LHCN-M2 (cell line): ENCODE measurements at regions not wholly inside any gene's neighbourhood (a gene's known extent, or its start where the extent isn't known, plus 50 kb on each side); places are given as distances from the start of the nearest gene placed in this dataset.
"Not testable (repeated sequence)": the region's sequence is repeated elsewhere in the genome, so short reads cannot be mapped to it uniquely, and the experiment has no call there.

Source experiments
- DNase-seq: peaks from one replicate; pipeline ENCODE4 v3.0.0-alpha.2; 2012; ENCODE audit warnings: low read depth

DNA sequence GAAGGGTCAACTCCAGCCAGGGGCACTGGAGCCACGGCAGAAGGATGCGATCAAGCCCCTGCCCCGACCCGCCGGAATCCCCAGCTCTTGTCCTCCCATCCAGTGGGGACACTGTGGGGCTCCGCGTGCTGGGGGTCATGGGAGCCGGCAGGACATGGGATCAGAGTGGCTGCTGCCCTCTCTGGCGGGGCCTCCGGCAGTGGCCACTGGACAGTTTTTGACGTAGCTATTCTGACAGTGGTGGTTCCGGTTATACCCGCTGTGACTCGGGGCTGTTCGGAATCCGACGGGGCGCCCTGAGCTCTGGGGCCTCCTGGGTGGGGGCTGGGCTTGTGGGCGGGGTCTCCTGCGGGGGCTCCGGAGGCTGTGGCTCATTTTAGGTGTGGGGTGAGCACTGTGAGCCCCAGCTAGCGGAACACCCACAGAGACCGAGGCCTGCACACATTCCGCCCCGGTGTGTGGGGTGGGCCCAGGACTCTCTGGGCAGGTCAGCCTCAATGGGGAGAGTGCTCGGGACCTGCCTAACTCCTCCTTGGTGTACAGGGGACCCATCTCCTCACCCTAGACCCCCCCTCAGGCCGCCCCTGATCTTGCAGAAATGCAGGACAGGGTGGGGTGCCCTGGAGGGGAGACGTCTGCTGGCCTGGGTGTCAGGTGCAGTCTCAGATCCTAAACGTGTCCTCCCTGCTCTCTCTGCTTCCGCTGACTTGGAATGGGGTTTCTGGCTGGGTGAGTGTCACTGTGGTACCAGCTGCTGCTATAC is 374.2 kb downstream of the TMEM121 start:
- DNase-seq, result no peak

DNA sequence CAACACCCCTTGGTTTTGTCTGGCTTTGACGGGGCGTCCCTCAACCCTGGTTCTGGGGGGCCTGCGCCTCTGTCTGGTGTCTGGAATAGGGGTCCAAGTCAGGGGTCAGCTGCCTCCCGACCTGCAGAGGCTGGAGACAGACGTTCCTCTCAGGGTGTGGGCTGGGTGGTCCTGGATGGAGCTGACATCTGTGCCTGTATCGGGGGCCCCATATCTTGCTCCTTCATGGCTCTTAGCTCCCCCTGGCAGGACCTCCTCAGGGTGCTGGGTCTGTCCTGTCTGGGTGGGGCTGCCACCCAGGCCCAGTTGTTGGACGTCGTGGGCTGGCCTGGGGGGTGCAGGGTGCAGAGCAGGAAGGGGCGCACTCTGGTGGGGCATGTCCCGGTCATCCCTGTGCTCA is 374.8 kb downstream of the TMEM121 start:
- DNase-seq, result no peak

GRCh38 chr14:105902131-105902898 is 375.9 kb downstream of the TMEM121 start:
- DNase-seq, result no peak

GRCh38 chr14:105902899-105903165 is 376.4 kb downstream of the TMEM121 start:
- DNase-seq, result not testable (repeated sequence)

GRCh38 chr14:105903971-105904370 is 377.6 kb downstream of the TMEM121 start:
- DNase-seq, result no peak

- DNase-seq, result no peak
Observed at GRCh38 chr14:105904379-105904778, 378.0 kb downstream of the TMEM121 start.

- DNase-seq, result no peak
Observed at GRCh38 chr14:105905456-105905855, 379.1 kb downstream of the TMEM121 start.

GRCh38 chr14:105907276-105907675 is 380.9 kb downstream of the TMEM121 start:
- DNase-seq, result no peak

GRCh38 chr14:105908006-105908405 is 381.6 kb downstream of the TMEM121 start:
- DNase-seq, result no peak

GRCh38 chr14:105908481-105908911 is 382.1 kb downstream of the TMEM121 start:
- DNase-seq, result no peak

DNA sequence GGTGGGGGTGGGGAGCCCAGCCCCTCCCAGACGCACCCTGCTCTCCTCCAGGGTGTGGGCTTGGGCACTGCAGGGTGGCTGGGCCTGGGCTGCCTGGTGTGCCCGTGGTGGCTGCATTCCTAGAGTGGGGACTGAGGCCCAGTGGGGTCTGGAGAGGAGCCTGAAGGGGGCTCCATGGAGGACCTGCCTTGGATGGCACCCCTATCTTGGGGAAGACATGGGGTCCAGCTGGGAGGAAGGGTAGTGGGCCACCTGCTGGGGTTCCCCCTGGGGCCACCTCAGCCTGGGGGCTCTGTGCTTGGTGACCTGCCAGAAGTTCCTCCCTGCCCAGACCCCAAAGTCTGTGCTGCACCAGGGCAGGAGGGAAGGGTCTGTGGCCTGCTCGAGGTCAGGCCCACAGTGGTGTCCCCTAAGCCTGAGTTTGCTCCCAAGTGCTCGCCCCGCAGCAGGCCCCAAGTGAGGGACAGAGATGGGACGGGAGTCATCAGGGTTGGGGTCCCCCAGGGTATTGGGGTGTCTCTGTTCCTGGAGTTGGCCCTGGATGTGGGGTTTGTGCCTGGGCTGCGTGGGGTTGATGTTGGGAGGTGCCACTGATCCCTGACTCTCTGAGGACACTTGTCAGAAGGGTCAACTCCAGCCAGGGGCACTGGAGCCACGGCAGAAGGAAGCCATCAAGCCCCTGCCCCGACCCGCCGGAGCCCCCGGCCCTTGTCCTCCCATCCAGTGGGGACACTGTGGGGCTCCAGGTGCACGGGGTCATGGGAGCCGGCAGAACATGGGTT is 382.9 kb downstream of the TMEM121 start:
- DNase-seq, result no peak

GRCh38 chr14:105909828-105910120 is 383.4 kb downstream of the TMEM121 start:
- not testable (repeated sequence) for DNase-seq

DNA sequence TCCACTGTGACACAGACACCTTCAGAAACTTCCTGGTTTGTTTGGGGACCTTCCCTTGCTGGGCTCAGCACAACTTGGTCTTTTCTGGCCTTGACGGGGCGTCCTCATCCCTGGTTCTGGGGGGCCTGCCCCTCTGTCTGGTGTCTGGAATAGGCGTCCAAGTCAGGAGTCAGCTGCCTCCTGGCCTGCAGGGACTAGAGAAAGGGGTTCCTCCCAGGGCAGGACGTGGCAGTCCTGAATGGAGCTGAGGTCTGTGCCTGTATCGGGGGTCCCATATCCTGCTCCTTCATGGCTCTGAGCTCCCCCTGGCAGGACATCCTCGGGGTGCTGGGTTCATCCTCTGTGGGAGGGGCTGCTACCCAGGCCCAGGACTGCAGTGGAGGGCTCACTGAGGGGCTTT is 384.0 kb downstream of the TMEM121 start:
- DNase-seq, result no peak

DNA sequence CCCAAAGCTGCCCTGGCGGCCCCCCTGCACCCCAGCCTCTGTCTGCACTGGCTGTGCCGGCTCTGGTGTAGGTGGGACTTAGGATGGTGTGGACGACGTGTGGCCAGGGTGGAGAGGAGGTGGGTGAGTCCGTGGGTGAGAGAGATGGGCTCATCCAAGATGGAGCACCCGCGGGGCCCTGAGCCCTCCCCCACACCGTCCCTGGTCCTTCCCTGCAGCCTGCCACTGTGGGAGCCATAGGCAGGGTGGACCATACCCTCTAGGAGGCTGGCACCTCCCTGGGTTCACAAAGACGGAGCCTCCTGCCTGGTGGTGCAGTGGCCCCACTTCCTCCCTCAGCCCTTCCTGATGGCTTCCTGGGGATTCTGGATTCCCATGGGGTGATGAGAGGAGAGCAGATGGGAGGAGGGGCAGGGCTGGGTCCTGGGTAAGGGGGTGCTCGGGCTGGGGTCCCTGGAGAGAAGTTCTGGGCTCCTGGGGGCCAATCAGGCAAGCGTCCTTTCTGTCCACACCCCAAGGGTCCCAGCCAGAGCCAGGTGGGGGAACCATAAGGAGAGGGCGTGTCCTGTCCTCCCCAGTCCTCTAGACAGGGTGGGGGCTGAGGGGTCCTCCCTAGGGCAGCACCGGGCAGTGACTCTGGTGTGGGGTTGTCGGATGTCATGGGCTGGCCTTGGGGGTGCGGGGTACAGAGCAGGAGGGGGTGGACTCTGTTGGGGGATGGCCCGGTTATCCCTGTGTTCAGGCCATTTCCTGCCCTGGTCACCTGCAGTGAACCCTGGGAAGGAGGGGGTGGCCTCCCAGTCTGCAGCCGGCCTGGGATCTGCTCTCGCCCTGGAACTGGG is 384.8 kb downstream of the TMEM121 start:
- no peak for DNase-seq

GRCh38 chr14:105911848-105912292 is 385.5 kb downstream of the TMEM121 start:
- DNase-seq, result not testable (repeated sequence)

DNA sequence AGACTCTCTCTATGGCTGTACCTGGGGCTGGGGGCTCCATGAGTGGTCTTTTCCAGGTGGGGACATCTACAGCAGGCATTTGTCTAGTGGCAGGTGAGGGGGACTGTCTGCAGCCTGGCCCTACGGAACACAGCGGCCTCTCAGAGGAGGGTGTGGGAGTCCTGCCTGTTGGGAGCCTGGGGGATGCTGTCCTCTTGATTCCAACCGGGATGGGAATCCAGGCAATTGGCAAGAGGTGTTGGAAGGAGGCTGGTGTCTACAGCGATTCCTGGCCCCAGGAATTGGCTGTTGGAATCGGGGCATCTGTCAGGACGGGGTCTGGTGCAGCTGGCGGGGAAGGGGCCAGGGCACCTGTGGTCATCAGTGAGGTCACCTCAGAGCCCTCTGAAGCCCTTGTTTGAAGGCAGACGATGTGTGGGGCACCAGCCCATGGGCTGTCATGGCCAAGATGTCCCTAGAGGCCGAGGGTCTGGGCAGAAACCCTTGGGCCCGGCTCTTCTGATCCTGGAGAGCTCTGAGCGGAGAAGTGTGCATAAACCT is 386.3 kb downstream of the TMEM121 start:
- no peak for DNase-seq

- no peak for DNase-seq
Observed at GRCh38 chr14:105913221-105913620, 386.8 kb downstream of the TMEM121 start.

- DNase-seq, result no peak
Observed at GRCh38 chr14:105913861-105914260, 387.5 kb downstream of the TMEM121 start.

- not testable (repeated sequence) for DNase-seq
Observed at GRCh38 chr14:105914281-105914680, 387.9 kb downstream of the TMEM121 start.

DNA sequence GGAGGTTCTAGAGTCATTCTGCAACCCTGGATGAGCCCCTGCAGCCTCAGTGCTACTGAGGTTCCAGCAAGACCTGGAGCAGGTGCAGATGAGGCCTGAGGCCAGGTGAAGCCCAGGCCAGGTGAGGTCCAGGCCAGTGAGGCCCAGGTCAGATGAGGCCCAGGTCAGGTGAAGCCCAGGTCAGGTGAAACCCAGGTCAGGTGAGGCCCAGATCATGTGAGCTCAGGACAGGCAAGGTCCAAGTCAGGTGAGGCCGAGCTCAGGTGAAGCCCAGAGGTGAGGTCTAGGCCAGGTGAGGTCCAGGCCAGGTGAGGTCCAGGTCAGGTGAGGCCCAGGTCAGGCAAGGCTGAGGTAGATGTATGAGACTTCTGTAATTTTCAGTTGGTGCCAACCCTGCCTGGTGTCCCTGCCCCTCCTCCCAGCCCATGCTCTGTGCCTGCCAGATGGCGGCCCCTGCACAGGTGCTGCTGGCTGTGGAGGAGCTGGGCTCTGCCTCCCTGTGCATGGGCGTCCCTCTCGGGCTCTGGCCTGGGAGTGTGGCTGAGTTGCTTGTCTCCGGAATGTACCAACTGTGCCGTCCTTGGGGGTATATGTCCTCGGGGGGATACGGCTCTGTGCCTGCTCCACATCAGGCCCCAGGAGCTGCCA is 388.5 kb downstream of the TMEM121 start:
- DNase-seq, result no peak

GRCh38 chr14:105915546-105915945 is 389.2 kb downstream of the TMEM121 start:
- DNase-seq, result not testable (repeated sequence)
